Stomach (tissue), 4 donors: ENCODE measurements at regions not wholly inside any gene's neighbourhood (a gene's known extent, or its start where the extent isn't known, plus 50 kb on each side); places are given as distances from the start of the nearest gene placed in this dataset.

Source experiments
- CTCF ChIP-seq, 7 experiments: fragments of 450-650 bp in 4 of 7; fragments of 200-600 bp in 3 of 7; sonication (generic) in 3 of 7; IDR thresholded peaks; one replicate each; pipeline ENCODE4 v1.5.1; 2016 to 2019; ENCODE audit warnings: antibody characterized with exemption in 7 of 7, control low read depth in 2 of 7, mild to moderate bottlenecking in 1 of 7
- POLR2A ChIP-seq, 4 donors: fragments of 450-650 bp; IDR thresholded peaks; one replicate each; pipeline ENCODE4 v1.6.1; 2016; ENCODE audit warnings: antibody characterized with exemption in 4 of 4, control low read depth in 2 of 4, mild to moderate bottlenecking in 1 of 4, moderate library complexity in 1 of 4

DNA sequence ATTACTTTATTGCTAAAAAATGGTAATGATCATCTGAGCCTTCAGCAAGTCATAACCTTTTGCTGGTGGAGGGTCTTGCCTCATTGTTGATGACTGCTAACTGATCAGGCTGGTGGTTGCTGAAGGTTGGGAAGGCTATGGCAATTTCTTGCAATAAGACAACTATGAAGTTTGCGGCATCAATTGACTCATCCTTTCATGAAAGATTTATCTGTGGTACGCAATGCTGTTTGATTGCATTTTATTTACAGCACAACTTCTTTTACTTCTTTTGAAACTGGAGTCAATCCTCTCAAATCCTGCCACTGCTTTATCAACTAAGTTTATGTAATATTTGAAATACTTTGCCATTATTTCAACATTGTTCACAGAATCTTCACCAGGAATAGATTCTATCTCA, 58.3 kb upstream of the ACO1 start:
- no peak for TF ChIP-seq CTCF (IDR thresholded peaks at IDR 0.05)
- TF ChIP-seq POLR2A (IDR thresholded peaks at IDR 0.05), result no peak
